Spleen (tissue), 11 donors: ENCODE measurements at regions not wholly inside any gene's neighbourhood (a gene's known extent, or its start where the extent isn't known, plus 50 kb on each side); places are given as distances from the start of the nearest gene placed in this dataset.

Experiments
- DNase-seq: peaks from one replicate; pipeline ENCODE4 v3.0.0-alpha.2; 2020
- H3K27ac ChIP-seq, 8 donors: fragments of 200-600 bp; sonication (generic) in 7 of 8; 1 replicate in 4 of 8; 2 replicates in 4 of 8; pipeline versions ENCODE4 v1.5.0 to v1.8.0; 2016 to 2021; ENCODE audit warnings: inconsistent platforms in 4 of 8, mild to moderate bottlenecking in 4 of 8, moderate library complexity in 1 of 8
- H3K27me3 ChIP-seq, 7 donors: fragments of 200-600 bp; sonication (generic) in 6 of 7; replicated peaks in 1 of 7; 1 replicate in 4 of 7; 2 replicates in 3 of 7; pipeline versions ENCODE4 v1.5.0 to v1.8.0; 2016 to 2021; ENCODE audit warnings: inconsistent platforms in 3 of 7, mild to moderate bottlenecking in 1 of 7
- H3K36me3 ChIP-seq, 6 donors: fragments of 200-600 bp; sonication (generic) in 5 of 6; 1 replicate in 4 of 6; 2 replicates in 2 of 6; pipeline versions ENCODE4 v1.5.0 to v1.8.0; 2016 to 2021; ENCODE audit warnings: inconsistent platforms in 2 of 6
- H3K4me1 ChIP-seq, 6 donors: fragments of 200-600 bp; sonication (generic) in 5 of 6; 1 replicate in 3 of 6; 2 replicates in 3 of 6; pipeline versions ENCODE4 v1.5.0 to v1.8.0; 2016 to 2021; ENCODE audit warnings: inconsistent platforms in 3 of 6
- H3K4me3 ChIP-seq, 8 donors: fragments of 200-600 bp; sonication (generic) in 7 of 8; 1 replicate in 4 of 8; 2 replicates in 4 of 8; pipeline versions ENCODE4 v1.5.0 to v1.8.0; 2016 to 2021; ENCODE audit warnings: inconsistent platforms in 4 of 8, mild to moderate bottlenecking in 4 of 8, moderate library complexity in 2 of 8
- H3K9me3 ChIP-seq, 8 donors: fragments of 200-600 bp; sonication (generic) in 7 of 8; 1 replicate in 4 of 8; 2 replicates in 4 of 8; pipeline versions ENCODE4 v1.5.0 to v1.8.0; 2016 to 2021; ENCODE audit warnings: inconsistent platforms in 4 of 8
- CTCF ChIP-seq, 11 experiments: fragments of 200-600 bp in 7 of 11; fragments of 450-650 bp in 4 of 11; sonication (generic) in 4 of 11; IDR thresholded peaks in 8 of 11; conservative IDR thresholded peaks in 3 of 11; 1 replicate in 7 of 11; 2 replicates in 4 of 11; pipeline versions ENCODE4 v1.4.0 to v1.8.0; 2016 to 2021; ENCODE audit warnings: antibody characterized with exemption in 11 of 11, inconsistent platforms in 4 of 11, mild to moderate bottlenecking in 1 of 11
- POLR2A ChIP-seq, 3 donors: fragments of 450-650 bp; IDR thresholded peaks; one replicate each; pipeline ENCODE4 v1.5.1; 2017; ENCODE audit warnings: antibody characterized with exemption in 3 of 3, mild to moderate bottlenecking in 1 of 3
- POLR2AphosphoS5 ChIP-seq, 3 donors: sonication (generic); formaldehyde crosslinking; IDR thresholded peaks; one replicate each; pipeline ENCODE4 v1.5.1; 2017; ENCODE audit warnings: antibody characterized with exemption in 3 of 3
- whole genome bisulfite sequencing, 5 donors: extraction: QIAGEN DNeasy Blood & Tissue Kit in 3 of 5; methylation state at CpG; one replicate each; pipeline versions ENCODE4 v1.1.5 to v1.1.7; 2013 to 2018; 5-methylcytosine and 5-hydroxymethylcytosine counted together
- intact Hi-C: fragments of 100-400 bp; cut with DNase I; formaldehyde crosslinking; loops from one replicate; pipeline ENCODE4 v1.15.0; 2023; ENCODE audit warnings: low total_unique reads
- donor health status: healthy with polysubstance abuse.
- donor health status: DM: no; HTN: no; CAD: no; lungs with moderate emphysema.
- donor health status: DM: no; HTN: no; CAD: no.
- donor health status: Bipolar disorder and iron deficiency.
- donor health status: healthy.
- donor health status: DM: no; HTN: no; CAD: no.
- donor health status: DM: yes; HTN: yes; CAD: no.

DNA sequence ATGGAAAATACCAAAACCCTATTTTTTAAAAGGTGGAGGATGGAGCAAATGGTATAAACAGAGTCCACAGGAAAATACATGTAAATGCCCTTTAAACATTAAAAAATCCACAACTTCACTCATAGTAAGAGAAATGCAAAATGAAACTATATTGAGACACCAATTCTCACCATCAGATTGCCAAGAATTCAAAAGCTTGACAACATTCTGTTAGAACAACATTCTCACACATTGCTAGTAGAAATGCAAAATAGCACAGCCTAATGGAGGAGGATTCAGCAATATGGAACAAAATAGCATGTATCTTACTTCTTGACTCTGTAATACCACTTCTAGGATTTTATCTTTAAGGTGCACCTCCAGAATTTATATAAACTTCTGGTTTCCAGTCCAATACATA is 351.8 kb downstream of the NXPE2 start:
- H3K4me1 ChIP-seq, result no peaks in the 10 kb centered on the region
- intact Hi-C loops, result no loop called here
- H3K27me3 ChIP-seq, result no peaks in the 10 kb centered on the region
- TF ChIP-seq CTCF (IDR thresholded peaks at IDR 0.05 in 8 of 11, conservative IDR thresholded peaks at IDR 0.05 in 3 of 11), result no peak
- TF ChIP-seq POLR2A (IDR thresholded peaks at IDR 0.05), result no peak
- DNase-seq, result no peak
- no peaks in the 10 kb centered on the region for H3K36me3 ChIP-seq
- no peak overlapping the region for H3K27ac ChIP-seq
- no peak overlapping the region for H3K4me3 ChIP-seq
- peaks cover 0 to 7% (median 0%) of the 10 kb centered on the region in 8 donors for H3K9me3 ChIP-seq

- no peaks in the 10 kb centered on the region for H3K27me3 ChIP-seq
- no peaks in the 10 kb centered on the region for H3K36me3 ChIP-seq
- 85 to 91% (median 87%) methylated on average over 7 of the region's 7 CpGs for WGBS, 5 donors
- no peak overlapping the region for H3K4me3 ChIP-seq
- H3K4me1 ChIP-seq, result no peaks in the 10 kb centered on the region
- H3K27ac ChIP-seq, result no peak overlapping the region
- no peaks in the 10 kb centered on the region for H3K9me3 ChIP-seq
- TF ChIP-seq POLR2A (IDR thresholded peaks at IDR 0.05) (no peak), POLR2AphosphoS5 (IDR thresholded peaks at IDR 0.05) (no peak), CTCF (IDR thresholded peaks at IDR 0.05 in 8 of 11, conservative IDR thresholded peaks at IDR 0.05 in 3 of 11) (no peak)
- DNase-seq, result no peak
- intact Hi-C loops, result no loop called here
These were observed 358.3 kb downstream of the NXPE2 start for GRCh38 chr11:115036406-115037180.

DNA sequence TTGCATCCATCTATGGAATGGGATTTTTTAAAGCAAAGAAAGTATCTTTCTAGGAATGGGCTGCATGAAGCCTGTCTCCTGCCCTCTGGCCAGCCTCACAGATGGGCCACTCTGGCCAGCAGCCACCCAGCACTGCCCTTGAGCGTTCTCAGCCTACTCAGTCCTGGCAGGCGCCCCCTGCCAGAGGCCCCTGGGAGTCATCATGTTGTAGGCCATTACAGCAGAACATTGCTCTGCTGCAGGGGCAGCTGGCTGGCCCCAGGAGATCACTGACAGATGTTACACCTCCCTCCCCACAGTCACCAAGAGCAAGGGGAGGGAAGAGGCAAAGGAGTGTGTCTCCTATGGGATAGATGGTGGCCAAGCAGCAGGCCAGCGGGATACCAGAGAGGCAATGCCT is 363.7 kb downstream of the NXPE2 start:
- Histone ChIP-seq H3K27ac (no peak overlapping the region), H3K27me3 (no peaks in the 10 kb centered on the region), H3K4me1 (no peaks in the 10 kb centered on the region), H3K36me3 (no peaks in the 10 kb centered on the region), H3K9me3 (no peaks in the 10 kb centered on the region), H3K4me3 (no peak overlapping the region)
- WGBS, 5 donors, result 67 to 79% (median 68%) methylated on average over 1 to 3 of the region's 3 CpGs
- intact Hi-C loops, result no loop called here
- TF ChIP-seq POLR2A (IDR thresholded peaks at IDR 0.05), result no peak
- TF ChIP-seq POLR2AphosphoS5 (IDR thresholded peaks at IDR 0.05), result no peak
- TF ChIP-seq CTCF (IDR thresholded peaks at IDR 0.05 in 8 of 11, conservative IDR thresholded peaks at IDR 0.05 in 3 of 11), result no peak
- DNase-seq, result no peak

- Histone ChIP-seq H3K27me3 (peaks cover 0 to 4% (median 0%) of the 10 kb centered on the region in 7 donors), H3K4me1 (no peaks in the 10 kb centered on the region), H3K36me3 (no peaks in the 10 kb centered on the region), H3K27ac (no peak overlapping the region), H3K4me3 (no peak overlapping the region), H3K9me3 (no peaks in the 10 kb centered on the region)
- TF ChIP-seq POLR2AphosphoS5 (IDR thresholded peaks at IDR 0.05), result no peak
- no peak for TF ChIP-seq CTCF (IDR thresholded peaks at IDR 0.05 in 8 of 11, conservative IDR thresholded peaks at IDR 0.05 in 3 of 11)
- TF ChIP-seq POLR2A (IDR thresholded peaks at IDR 0.05), result no peak
- DNase-seq, result no peak
- intact Hi-C loops, result no loop called here
- WGBS, 5 donors, result 88 to 96% (median 91%) methylated on average over 3 of the region's 3 CpGs
These were observed 369.3 kb downstream of the NXPE2 start for GRCh38 chr11:115047631-115048030.
